HG03575 (cell line): ENCODE measurements at regions not wholly inside any gene's neighbourhood (a gene's known extent, or its start where the extent isn't known, plus 50 kb on each side); places are given as distances from the start of the nearest gene placed in this dataset.

Source experiments
- ATAC-seq: cut with Tn5 transposase; IDR thresholded peaks from one replicate; pipeline ENCODE4 v1.9.1; 2021; ENCODE audit not compliant: unreplicated experiment, insufficient number of reproducible peaks, low FRiP score; ENCODE audit errors: extremely low read depth

- no peak for ATAC-seq
Observed at GRCh38 chr15:95295896-95296625, 1034.4 kb upstream of the NR2F2 start.

- ATAC-seq, result no peak
Observed at GRCh38 chr15:95296643-95297042, 1033.9 kb upstream of the NR2F2 start.

- no peak for ATAC-seq
Observed at GRCh38 chr15:95298729-95299128, 1031.8 kb upstream of the NR2F2 start.

GRCh38 chr15:95300958-95301357 is 1029.5 kb upstream of the NR2F2 start:
- ATAC-seq, result no peak

- ATAC-seq, result no peak
Observed at GRCh38 chr15:95302206-95302605, 1028.3 kb upstream of the NR2F2 start.

GRCh38 chr15:95302809-95303208 is 1027.7 kb upstream of the NR2F2 start:
- no peak for ATAC-seq

- no peak for ATAC-seq
Observed at GRCh38 chr15:95303713-95304112, 1026.8 kb upstream of the NR2F2 start.

GRCh38 chr15:95304151-95304946 is 1026.2 kb upstream of the NR2F2 start:
- no peak for ATAC-seq

GRCh38 chr15:95304947-95305400 is 1025.5 kb upstream of the NR2F2 start:
- ATAC-seq, result no peak

- no peak for ATAC-seq
Observed at GRCh38 chr15:95307115-95307514, 1023.4 kb upstream of the NR2F2 start.

GRCh38 chr15:95319242-95319641 is 1011.3 kb upstream of the NR2F2 start:
- no peak for ATAC-seq

GRCh38 chr15:95323796-95324195 is 1006.7 kb upstream of the NR2F2 start:
- ATAC-seq, result no peak

GRCh38 chr15:95324656-95325055 is 1005.8 kb upstream of the NR2F2 start:
- ATAC-seq, result no peak

GRCh38 chr15:95325763-95326404 is 1004.6 kb upstream of the NR2F2 start:
- no peak for ATAC-seq

- no peak for ATAC-seq
Observed at GRCh38 chr15:95326431-95327182, 1003.9 kb upstream of the NR2F2 start.

- no peak for ATAC-seq
Observed at GRCh38 chr15:95327183-95327525, 1003.3 kb upstream of the NR2F2 start.

GRCh38 chr15:95327661-95328060 is 1002.8 kb upstream of the NR2F2 start:
- no peak for ATAC-seq

- ATAC-seq, result no peak
Observed at GRCh38 chr15:95328559-95328958, 1001.9 kb upstream of the NR2F2 start.

GRCh38 chr15:95329362-95329761 is 1001.1 kb upstream of the NR2F2 start:
- no peak for ATAC-seq
